NCI-H2107 (cell line): ENCODE measurements at regions not wholly inside any gene's neighbourhood (a gene's known extent, or its start where the extent isn't known, plus 50 kb on each side); places are given as distances from the start of the nearest gene placed in this dataset.
"Not testable (repeated sequence)": the region's sequence is repeated elsewhere in the genome, so short reads cannot be mapped to it uniquely, and the experiment has no call there.

ENCODE experiments used
- DNase-seq: peaks from one replicate; lab custom pipeline; 2025; lab: John Stamatoyannopoulos, UW

DNA sequence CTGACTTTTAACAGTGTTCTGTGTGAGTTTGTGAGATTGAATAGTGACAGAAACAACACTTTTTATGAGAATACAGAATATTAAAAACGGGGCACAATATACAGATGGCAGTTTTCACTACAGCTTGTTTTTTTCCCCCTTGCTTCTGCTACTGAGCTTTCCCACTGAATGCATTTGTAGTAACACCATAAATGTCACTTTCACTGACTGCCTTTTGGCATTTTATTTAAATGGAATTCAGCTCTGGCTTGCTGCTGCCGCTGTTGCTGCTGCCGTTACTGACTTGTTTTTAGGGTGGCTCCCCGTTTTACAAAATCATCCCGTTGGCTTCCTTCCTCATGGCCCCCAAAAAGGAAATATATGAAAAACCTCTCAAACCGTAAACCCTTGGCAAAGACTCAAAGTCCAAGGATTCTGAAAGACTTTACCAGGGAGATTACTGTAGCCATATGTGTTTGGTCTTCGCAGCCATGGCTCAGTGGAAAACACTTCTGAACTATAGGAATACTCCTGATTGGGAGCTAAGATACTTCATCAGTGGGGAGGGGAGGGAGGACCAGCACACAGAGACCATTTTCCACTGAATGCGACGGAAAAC lies 151.0 kb downstream of the NUF2 start:
- no peak for DNase-seq

DNA sequence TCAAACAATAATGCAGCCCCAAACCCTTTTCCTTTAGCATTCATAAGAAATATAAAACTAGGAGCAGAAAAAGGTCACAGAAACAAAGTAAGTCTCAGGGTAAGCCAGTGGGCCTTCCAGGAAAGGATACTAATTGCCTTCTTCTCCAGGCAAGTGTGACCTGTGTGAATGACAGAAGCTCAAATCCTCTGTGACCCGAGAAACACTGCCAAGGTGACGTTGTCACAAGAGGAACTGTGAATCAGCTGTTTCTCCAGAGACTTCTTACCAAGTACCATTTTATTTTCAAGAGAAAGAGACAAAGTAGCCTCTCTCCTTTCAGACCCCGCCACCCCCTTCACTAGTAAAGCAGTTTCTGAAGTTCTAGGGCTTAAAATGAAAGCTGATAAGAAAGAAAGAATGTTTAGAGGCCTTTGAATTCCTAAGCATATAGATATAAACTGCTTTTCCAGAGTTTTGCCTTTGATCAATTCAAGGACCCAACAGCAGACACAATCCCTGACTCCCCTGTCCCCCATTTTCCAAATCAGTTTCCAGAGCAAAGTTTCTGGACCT lies 155.6 kb downstream of the NUF2 start:
- no peak for DNase-seq

DNA sequence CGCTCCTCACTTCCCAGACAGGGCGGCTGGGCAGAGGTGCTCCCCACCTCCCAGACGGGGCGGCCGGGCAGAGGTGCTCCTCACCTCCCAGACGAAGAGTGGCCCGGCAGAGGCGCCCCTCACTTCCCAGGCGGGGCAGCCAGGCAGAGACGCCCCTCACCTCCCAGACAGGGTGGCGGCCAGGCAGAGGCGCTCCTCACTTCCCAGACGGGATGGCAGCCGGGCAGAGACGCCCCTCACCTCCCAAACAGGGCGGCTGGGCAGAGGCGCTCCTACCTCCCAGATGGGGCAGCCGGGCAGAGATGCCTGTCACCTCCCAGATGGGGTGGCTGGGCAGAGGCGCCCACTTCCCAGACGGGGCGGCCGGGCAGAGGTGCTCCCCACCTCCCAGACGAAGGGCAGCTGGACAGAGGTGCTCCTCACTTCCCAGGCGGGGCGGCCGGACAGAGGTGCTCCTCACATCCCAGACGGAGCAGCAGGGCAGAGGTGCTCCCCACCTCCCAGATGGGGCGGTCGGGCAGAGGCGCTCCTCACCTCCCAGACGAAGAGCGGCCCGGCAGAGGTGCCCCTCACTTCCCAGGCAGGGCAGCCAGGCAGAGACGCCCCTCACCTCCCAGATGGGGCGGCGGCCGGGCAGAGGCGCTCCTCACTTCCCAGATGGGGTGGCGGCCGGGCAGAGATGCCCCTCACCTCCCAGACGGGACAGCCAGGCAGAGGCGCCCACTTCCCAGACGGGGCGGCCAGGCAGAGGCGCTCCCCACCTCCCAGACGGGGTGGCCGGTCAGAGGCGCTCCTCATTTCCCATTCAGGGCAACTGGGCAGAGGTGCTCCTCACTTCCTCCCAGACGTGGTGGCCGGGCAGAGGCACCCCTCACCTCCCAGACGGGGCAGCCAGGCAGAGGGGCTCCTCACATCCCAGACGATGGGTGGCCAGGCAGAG lies 176.9 kb downstream of the NUF2 start:
- DNase-seq = not testable (repeated sequence)

DNA sequence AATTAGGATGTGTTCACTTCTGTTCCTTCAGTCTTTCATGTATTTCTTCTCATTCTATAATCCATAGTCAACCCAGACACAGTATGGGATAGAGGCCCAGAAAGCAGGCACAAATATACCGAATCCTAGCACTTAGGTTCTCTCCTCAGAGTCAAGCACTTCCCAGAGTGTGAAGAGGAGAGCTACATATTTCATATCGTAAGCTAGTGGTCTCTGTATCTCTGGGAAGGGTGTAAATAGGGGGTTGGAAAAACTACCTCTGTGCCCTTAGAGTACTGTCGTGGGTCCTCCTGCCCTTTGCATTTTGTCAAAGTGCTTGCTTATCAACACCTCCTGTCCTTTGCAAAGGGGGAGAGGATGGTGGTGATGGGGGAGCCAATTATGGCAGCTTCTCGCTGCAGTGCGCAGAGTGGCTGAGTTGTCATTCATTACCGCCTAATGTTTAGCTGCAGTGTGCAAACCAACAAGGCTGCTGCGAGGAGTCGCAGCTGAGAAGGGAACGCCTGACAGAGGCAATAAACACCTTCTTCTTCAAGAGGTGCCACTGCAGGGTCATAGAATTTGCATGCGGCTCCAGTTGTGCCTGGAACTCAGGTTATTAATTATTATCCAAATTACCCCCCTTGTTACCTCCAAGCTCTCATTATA lies 182.7 kb downstream of the NUF2 start:
- DNase-seq = no peak

GRCh38 chr1:163509114-163509513 lies 187.4 kb downstream of the NUF2 start:
- no peak for DNase-seq

DNA sequence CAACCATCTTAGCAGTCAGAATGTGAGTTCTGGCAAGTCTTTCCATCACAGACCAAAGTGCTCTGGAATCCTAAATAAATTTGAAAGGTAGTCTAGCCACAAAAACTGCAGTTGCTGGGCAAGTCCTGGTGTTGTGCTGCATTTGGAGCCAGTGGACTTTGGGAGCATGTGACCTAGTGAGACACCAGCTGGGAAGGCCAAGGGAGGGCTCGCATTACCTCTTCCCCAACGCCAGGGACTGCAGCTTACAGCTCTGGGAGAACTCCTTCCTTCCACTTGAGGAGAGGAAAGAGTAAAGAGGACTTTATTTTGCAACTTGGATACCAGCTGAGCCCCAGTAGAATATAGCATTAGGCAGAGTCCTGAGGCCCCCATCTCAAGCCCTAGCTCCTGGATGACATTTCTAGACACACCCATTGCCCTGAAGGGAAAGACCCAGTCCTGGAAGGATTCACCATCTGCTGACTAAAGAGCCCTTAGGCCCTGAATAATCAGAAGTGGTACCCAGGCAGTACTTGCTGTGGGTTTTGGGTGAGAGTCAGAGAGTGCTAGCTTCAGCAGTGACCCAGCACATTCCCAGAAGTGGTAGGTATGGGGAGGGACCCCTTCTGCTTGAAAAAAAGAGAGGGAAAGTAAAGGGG lies 190.7 kb downstream of the NUF2 start:
- DNase-seq = no peak

- no peak for DNase-seq
These were observed 201.7 kb downstream of the NUF2 start for GRCh38 chr1:163523375-163524029.

DNA sequence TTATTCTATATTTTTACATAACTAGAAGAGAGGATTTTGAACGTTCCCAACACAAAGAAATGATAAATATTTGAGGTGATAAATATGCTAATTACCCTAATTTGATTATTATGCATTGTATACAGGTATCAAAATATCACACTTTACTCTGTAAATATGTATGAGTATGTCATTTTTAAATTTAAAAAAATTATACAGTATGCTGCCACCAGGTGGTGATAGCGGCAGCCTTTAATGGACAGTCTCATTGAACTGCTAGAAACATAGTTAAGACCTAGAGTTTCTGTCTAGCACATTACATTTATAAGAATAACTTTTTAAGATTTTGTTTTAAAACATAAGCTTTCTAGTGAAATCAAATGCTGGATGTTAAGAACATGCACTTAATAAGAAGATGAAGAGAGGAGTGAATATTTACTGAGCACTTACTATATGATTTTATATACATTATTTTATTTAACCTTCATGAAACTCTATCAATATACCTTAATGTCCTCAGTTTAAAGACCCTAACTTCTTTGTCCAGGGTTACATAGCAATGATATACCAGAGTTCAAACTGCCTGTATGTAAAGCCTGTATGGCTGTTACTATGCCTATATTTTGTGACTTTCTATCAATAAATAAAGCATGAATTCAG lies 207.1 kb downstream of the NUF2 start:
- no peak for DNase-seq

DNA sequence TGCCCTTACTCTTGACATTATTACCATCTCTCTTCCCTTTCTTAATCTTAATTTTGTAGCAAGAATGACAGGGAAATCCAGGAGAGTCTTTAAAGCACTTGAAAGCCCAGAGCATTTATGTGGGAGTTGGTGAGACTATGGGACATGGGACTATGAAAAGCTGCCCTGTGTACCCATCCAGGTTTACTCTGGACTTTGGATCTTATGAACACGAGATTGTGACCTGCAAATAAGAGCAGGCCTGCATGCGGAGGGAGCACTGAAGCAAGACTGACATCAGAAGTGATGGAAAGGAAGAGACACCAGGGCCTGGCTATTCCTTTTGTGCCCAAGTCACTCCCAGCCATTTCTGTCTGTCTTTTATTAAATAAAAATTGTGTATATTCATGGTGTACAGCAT lies 209.6 kb downstream of the NUF2 start:
- no peak for DNase-seq

GRCh38 chr1:163535401-163535800 lies 213.6 kb downstream of the NUF2 start:
- DNase-seq = no peak

- DNase-seq = no peak
These were observed 214.1 kb downstream of the NUF2 start for GRCh38 chr1:163535807-163536206.

DNA sequence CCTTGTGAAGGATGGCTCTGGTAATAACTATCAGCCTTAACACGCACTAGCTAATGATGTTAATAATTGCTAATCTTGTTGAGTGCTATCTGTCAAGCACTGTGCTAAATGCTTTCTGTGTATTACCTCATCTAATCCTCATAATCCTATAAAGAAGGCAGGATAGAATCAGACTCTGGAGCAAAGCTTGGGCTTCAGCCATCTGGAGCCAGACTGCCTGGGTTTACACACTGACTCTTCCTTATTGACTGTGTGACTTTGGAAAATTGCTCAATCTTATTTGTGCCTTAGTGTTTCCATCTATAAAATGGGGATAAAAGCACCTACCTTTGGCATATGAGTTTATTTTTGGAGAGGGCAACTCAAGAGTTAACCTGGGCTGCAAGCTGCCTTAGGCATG lies 216.1 kb downstream of the NUF2 start:
- no peak for DNase-seq

DNA sequence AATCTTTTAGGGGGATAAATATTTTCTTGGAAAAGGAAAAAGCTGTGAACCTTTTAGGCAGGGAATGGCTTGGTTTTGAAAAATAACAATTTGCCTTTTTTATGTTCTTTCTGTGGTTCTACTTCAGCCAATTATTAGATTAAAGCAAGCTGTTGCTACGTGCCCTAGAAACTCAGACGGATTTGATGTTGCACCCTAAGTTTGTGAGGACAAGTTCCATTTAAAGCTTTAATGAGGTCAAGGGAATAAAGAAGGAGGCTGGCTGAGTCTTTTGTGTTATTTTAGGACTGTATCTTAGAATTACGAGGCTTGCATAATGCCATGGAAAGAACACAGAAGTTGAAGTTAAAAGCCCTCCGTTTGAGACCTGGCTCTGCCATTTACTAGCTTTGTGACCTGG lies 216.9 kb downstream of the NUF2 start:
- DNase-seq = no peak

DNA sequence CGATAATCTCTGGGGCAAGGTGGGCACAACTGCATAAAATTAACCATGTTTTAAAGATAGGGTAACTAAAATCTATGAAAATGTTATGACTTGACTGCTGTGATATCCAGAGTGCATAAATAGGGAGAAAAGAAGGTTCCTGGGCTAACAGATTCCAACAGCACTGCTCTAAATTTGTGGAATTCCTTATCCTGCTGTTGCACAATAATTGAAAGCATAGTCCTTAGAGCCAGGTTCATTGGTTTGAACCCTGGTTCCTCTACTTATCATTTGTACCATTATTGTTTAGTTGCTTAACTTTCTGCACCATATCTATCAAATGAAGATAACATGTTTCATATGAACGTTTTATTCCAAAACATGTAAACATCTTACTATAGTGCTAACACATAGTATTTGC lies 219.0 kb downstream of the NUF2 start:
- no peak for DNase-seq

DNA sequence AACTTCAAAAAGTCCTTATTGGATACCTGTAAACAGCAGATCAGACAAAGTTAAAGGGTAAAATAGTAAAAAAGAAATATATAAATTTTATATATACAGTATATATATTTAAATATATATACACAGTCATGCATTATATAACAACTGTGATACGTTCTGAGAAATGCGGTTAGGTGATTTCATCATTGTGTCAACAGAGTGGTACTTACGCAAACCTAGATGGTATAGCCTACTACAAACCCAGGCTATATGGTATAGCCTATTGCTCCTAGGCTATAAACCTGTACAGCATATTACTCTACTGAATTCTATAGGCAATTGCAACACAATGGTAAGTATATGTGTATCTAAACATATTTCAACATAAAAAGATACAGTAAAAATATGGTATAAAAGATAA lies 222.7 kb downstream of the NUF2 start:
- no peak for DNase-seq

GRCh38 chr1:163558162-163558561 lies 236.4 kb downstream of the NUF2 start:
- no peak for DNase-seq

GRCh38 chr1:163561580-163562295 lies 240.0 kb downstream of the NUF2 start:
- peak; percentile 22 for DNase-seq

- no peak for DNase-seq
These were observed 240.6 kb downstream of the NUF2 start for GRCh38 chr1:163562355-163562754.

DNA sequence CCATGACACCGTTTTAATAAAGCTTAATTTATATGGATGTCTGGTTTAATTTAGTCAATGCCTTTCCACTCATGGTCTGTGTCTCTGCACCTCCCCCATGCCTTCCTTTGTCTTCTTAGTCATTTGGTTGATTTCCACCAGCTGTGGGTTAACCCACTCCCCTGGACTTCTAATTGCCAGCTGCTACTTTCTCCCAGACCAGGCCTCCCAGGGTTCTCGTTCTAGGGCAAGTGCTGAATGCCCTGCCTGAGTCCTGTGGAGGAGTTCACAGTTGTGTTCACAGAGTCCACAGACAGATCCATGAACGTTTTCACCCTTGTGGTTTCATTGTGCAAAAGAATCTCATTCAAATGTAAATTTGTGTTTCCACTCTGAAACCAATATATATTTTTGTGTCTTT lies 243.4 kb downstream of the NUF2 start:
- DNase-seq = peak; percentile 7

DNA sequence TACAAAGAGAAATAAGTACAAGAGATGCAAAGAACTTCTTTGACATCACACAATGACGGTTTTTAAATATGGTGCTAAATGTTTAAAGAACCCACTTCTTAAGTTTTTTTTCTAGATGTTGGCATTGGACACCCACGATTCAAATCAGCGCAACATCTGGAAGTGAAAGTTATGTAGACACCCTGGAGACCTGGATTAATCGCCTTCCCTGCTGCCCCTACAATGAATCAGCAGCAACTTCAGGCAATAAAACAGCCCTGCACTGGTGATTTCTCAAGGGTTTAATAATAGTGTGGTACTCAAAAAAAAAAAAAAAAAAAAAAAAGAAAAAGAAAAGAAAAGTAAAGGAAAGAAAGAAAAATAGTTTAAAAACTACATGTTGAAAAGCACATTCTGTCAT lies 248.3 kb downstream of the NUF2 start:
- DNase-seq = no peak

GRCh38 chr1:163571950-163572349 lies 250.2 kb downstream of the NUF2 start:
- DNase-seq = no peak
